CD4-positive, alpha-beta T cell treated with Interleukin-12 subunit alpha and Interleukin-12 subunit beta, for 1 hour (primary cell): ENCODE measurements at regions not wholly inside any gene's neighbourhood (a gene's known extent, or its start where the extent isn't known, plus 50 kb on each side); places are given as distances from the start of the nearest gene placed in this dataset.

Experiments used
- DNase-seq: peaks from one replicate; pipeline ENCODE4 v3.0.0-alpha.2; 2020

GRCh38 chr2:217289177-217289906 is 429.5 kb upstream of the TNP1 start:
- no peak for DNase-seq

GRCh38 chr2:217288472-217289063 is 428.7 kb upstream of the TNP1 start:
- DNase-seq = no peak

- DNase-seq = no peak
These were observed 427.0 kb upstream of the TNP1 start for GRCh38 chr2:217286833-217287232.

GRCh38 chr2:217285926-217286325 is 426.1 kb upstream of the TNP1 start:
- no peak for DNase-seq

- no peak for DNase-seq
These were observed 423.6 kb upstream of the TNP1 start for GRCh38 chr2:217283460-217283859.

GRCh38 chr2:217282531-217282930 is 422.7 kb upstream of the TNP1 start:
- DNase-seq = no peak

- DNase-seq = no peak
These were observed 419.7 kb upstream of the TNP1 start for GRCh38 chr2:217279556-217279955.

GRCh38 chr2:217279140-217279539 is 419.3 kb upstream of the TNP1 start:
- no peak for DNase-seq

- DNase-seq = no peak
These were observed 418.0 kb upstream of the TNP1 start for GRCh38 chr2:217277646-217278398.

GRCh38 chr2:217276433-217276832 is 416.6 kb upstream of the TNP1 start:
- DNase-seq = no peak

- DNase-seq = no peak
These were observed 415.2 kb upstream of the TNP1 start for GRCh38 chr2:217275091-217275490.

GRCh38 chr2:217274578-217274977 is 414.7 kb upstream of the TNP1 start:
- DNase-seq = no peak

- no peak for DNase-seq
These were observed 414.0 kb upstream of the TNP1 start for GRCh38 chr2:217273851-217274250.

- no peak for DNase-seq
These were observed 413.3 kb upstream of the TNP1 start for GRCh38 chr2:217273162-217273561.

- DNase-seq = no peak
These were observed 411.9 kb upstream of the TNP1 start for GRCh38 chr2:217271813-217272212.

- DNase-seq = no peak
These were observed 410.7 kb upstream of the TNP1 start for GRCh38 chr2:217270485-217271121.

- DNase-seq = no peak
These were observed 410.0 kb upstream of the TNP1 start for GRCh38 chr2:217269701-217270484.

GRCh38 chr2:217268978-217269377 is 409.1 kb upstream of the TNP1 start:
- DNase-seq = no peak

GRCh38 chr2:217267758-217268157 is 407.9 kb upstream of the TNP1 start:
- no peak for DNase-seq

- no peak for DNase-seq
These were observed 403.9 kb upstream of the TNP1 start for GRCh38 chr2:217263756-217264155.

GRCh38 chr2:217262911-217263310 is 403.0 kb upstream of the TNP1 start:
- DNase-seq = no peak

- DNase-seq = no peak
These were observed 401.6 kb upstream of the TNP1 start for GRCh38 chr2:217261452-217261851.
